Transverse colon (tissue), 4 donors: ENCODE measurements at regions not wholly inside any gene's neighbourhood (a gene's known extent, or its start where the extent isn't known, plus 50 kb on each side); places are given as distances from the start of the nearest gene placed in this dataset.
A peak's percentile ranks its signal among the peaks of the same experiment; 100 is the strongest.
"Not testable (repeated sequence)": the region's sequence is repeated elsewhere in the genome, so short reads cannot be mapped to it uniquely, and the experiment has no call there.

Experiments
- DNase-seq: peaks from one replicate; pipeline ENCODE4 v3.0.0-alpha.2; 2019
- H3K27ac ChIP-seq, 4 donors: fragments of 200-600 bp; sonication (generic); 2 replicates each; pipeline ENCODE4 v1.5.1; 2016 to 2018; ENCODE audit warnings: inconsistent platforms in 4 of 4
- H3K27me3 ChIP-seq: fragments of 200-600 bp; sonication (generic); 2 replicates; pipeline ENCODE4 v1.5.1; 2017; ENCODE audit warnings: inconsistent platforms
- H3K36me3 ChIP-seq, 4 donors: fragments of 200-600 bp; sonication (generic); 2 replicates each; pipeline ENCODE4 v1.5.1; 2017 to 2019; ENCODE audit warnings: inconsistent platforms in 4 of 4
- H3K4me1 ChIP-seq, 4 donors: fragments of 200-600 bp; sonication (generic); 2 replicates each; pipeline ENCODE4 v1.5.1; 2017 to 2020; ENCODE audit warnings: inconsistent platforms in 4 of 4
- H3K4me3 ChIP-seq, 4 donors: fragments of 200-600 bp; sonication (generic); 1 replicate in 1 of 4; 2 replicates in 3 of 4; pipeline versions ENCODE4 v1.5.1 to v1.6.1; 2017 to 2019; ENCODE audit warnings: inconsistent platforms in 4 of 4
- H3K9me3 ChIP-seq, 2 donors: fragments of 200-600 bp; sonication (generic); 2 replicates each; pipeline ENCODE4 v1.5.1; 2017 to 2019; ENCODE audit warnings: inconsistent platforms in 2 of 2
- CTCF ChIP-seq, 5 experiments: fragments of 200-600 bp in 3 of 5; fragments of 450-650 bp in 2 of 5; sonication (generic) in 3 of 5; IDR thresholded peaks; 1 replicate in 2 of 5; 2 replicates in 3 of 5; pipeline ENCODE4 v1.5.1; 2016 to 2017; ENCODE audit warnings: antibody characterized with exemption in 5 of 5, inconsistent platforms in 3 of 5, mild to moderate bottlenecking in 2 of 5, moderate library complexity in 1 of 5
- EP300 ChIP-seq: sonication (generic); formaldehyde crosslinking; IDR thresholded peaks from one replicate; pipeline ENCODE4 v1.6.1; 2017; ENCODE audit warnings: antibody characterized with exemption, low read depth
- POLR2A ChIP-seq: fragments of 450-650 bp; IDR thresholded peaks from one replicate; pipeline ENCODE4 v1.6.1; 2016; ENCODE audit warnings: antibody characterized with exemption, mild to moderate bottlenecking, moderate library complexity
- POLR2AphosphoS5 ChIP-seq, 3 donors: sonication (generic); formaldehyde crosslinking; IDR thresholded peaks; one replicate each; pipeline ENCODE4 v1.6.1; 2016; ENCODE audit warnings: antibody characterized with exemption in 3 of 3
- WGBS, 2 donors: methylation state at CpG; one replicate each; pipeline ENCODE4 v1.1.5; 2018; ENCODE audit warnings: low coverage in 1 of 2; 5-methylcytosine and 5-hydroxymethylcytosine counted together
- in situ Hi-C, 4 donors: fragments of 200-750 bp; cut with MboI; loops; one replicate each; pipeline versions ENCODE4 v1.15.0 to v1.15.1; 2017; ENCODE audit warnings: low sequenced_read_pairs in 3 of 4, low pct_ligation_motif_present in 1 of 4, low pct_unique_long_range_greater_than_20kb in 1 of 4
- intact Hi-C: fragments of 100-400 bp; cut with DNase I; formaldehyde crosslinking; loops from one replicate; pipeline ENCODE4 v1.15.1; 2023; ENCODE audit warnings: low total_unique reads

GRCh38 chr12:13405961-13406703 is 209.6 kb downstream of the EMP1 start:
- intact Hi-C loops = no loop called here
- DNase-seq = no peak
- in situ Hi-C loops = no loop called here

GRCh38 chr12:13404631-13405473 is 208.3 kb downstream of the EMP1 start:
- WGBS, 2 donors = 39 to 40% methylated on average over 3 to 13 of the region's 13 CpGs
- Histone ChIP-seq H3K4me1 (peaks cover 3 to 13% (median 5%) of the 10 kb centered on the region in 4 donors), H3K4me3 (peak overlapping the region in 2 of 4 donors; percentile 10 to 36), H3K36me3 (no peaks in the 10 kb centered on the region), H3K9me3 (peaks cover 0 to 1% of the 10 kb centered on the region in 2 donors), H3K27ac (no peak overlapping the region), H3K27me3 (no peaks in the 10 kb centered on the region)
- intact Hi-C loops = no loop called here
- TF ChIP-seq EP300 (no peak), POLR2A (no peak), CTCF (IDR thresholded peaks at IDR 0.05) (no peak), POLR2AphosphoS5 (IDR thresholded peaks at IDR 0.05) (no peak)
- in situ Hi-C loops = no loop called here
- peak; percentile 48 for DNase-seq

More at GRCh38 chr12:13405961-13406703, 209.6 kb downstream of the EMP1 start:
- Histone ChIP-seq H3K9me3 (peaks cover 7 to 14% of the 10 kb centered on the region in 2 donors), H3K27ac (no peak overlapping the region), H3K4me3 (no peak overlapping the region), H3K27me3 (no peaks in the 10 kb centered on the region), H3K4me1 (peaks cover 3 to 13% (median 5%) of the 10 kb centered on the region in 4 donors), H3K36me3 (no peaks in the 10 kb centered on the region)
- no peak for TF ChIP-seq EP300
- no peak for TF ChIP-seq POLR2AphosphoS5 (IDR thresholded peaks at IDR 0.05)
- no peak for TF ChIP-seq POLR2A
- TF ChIP-seq CTCF (IDR thresholded peaks at IDR 0.05) = no peak
- 80 to 95% methylated on average over 3 to 5 of the region's 5 CpGs for WGBS, 2 donors

GRCh38 chr12:13404111-13404628 is 207.6 kb downstream of the EMP1 start:
- in situ Hi-C loops = no loop called here
- 59% methylated on average over 6 of the region's 6 CpGs; no CpG with 5 or more reads in 1 of the 2 donors for WGBS, 2 donors
- no peak for DNase-seq
- intact Hi-C loops = no loop called here
- Histone ChIP-seq H3K4me1 (peaks cover 3 to 13% (median 5%) of the 10 kb centered on the region in 4 donors), H3K36me3 (no peaks in the 10 kb centered on the region), H3K27ac (no peak overlapping the region), H3K9me3 (no peaks in the 10 kb centered on the region), H3K27me3 (no peaks in the 10 kb centered on the region), H3K4me3 (peak overlapping the region in 2 of 4 donors; percentile 10 to 36)
- TF ChIP-seq POLR2AphosphoS5 (IDR thresholded peaks at IDR 0.05) = no peak

- Histone ChIP-seq H3K27ac (peak overlapping the region; percentile 77 to 84 (median 83)), H3K4me1 (peaks cover 10 to 36% (median 26%) of the 10 kb centered on the region in 4 donors)
- in situ Hi-C loops, H3K36me3 ChIP-seq, DNase-seq, intact Hi-C loops, H3K4me3 ChIP-seq, H3K9me3 ChIP-seq, H3K27me3 ChIP-seq: not testable (repeated sequence)
- WGBS, 2 donors = 67 to 76% methylated on average over 1 to 2 of the region's 2 CpGs
These were observed 194.8 kb downstream of the EMP1 start for GRCh38 chr12:13391375-13391774.

- intact Hi-C loops = no loop called here
- Histone ChIP-seq H3K36me3 (no peaks in the 10 kb centered on the region), H3K4me1 (peaks cover 10 to 41% (median 28%) of the 10 kb centered on the region in 4 donors), H3K27ac (peak overlapping the region; percentile 77 to 84 (median 83)), H3K9me3 (no peaks in the 10 kb centered on the region), H3K4me3 (no peak overlapping the region), H3K27me3 (no peaks in the 10 kb centered on the region)
- TF ChIP-seq POLR2AphosphoS5 (IDR thresholded peaks at IDR 0.05) = no peak
- no peak for TF ChIP-seq CTCF (IDR thresholded peaks at IDR 0.05)
- 66 to 72% methylated on average over 3 to 7 of the region's 7 CpGs for WGBS, 2 donors
- in situ Hi-C loops = no loop called here
- no peak for DNase-seq
These were observed 194.4 kb downstream of the EMP1 start for GRCh38 chr12:13390918-13391317.
